ENCODE measurements at regions not wholly inside any gene's neighbourhood (a gene's known extent, or its start where the extent isn't known, plus 50 kb on each side); places are given as distances from the start of the nearest gene placed in this dataset.

- TF ChIP-seq POLR2A (IDR thresholded peaks at IDR 0.05) (no peak), POLR2AphosphoS5 (IDR thresholded peaks at IDR 0.05) (no peak), CTCF (IDR thresholded peaks at IDR 0.05 in 8 of 11, conservative IDR thresholded peaks at IDR 0.05 in 3 of 11) (no peak)
- WGBS, 5 donors = 82 to 96% (median 94%) methylated on average over 1 of the region's 1 CpG
- Histone ChIP-seq H3K36me3 (no peaks in the 10 kb centered on the region), H3K4me3 (no peak overlapping the region), H3K4me1 (peaks cover 0 to 11% (median 3%) of the 10 kb centered on the region in 6 donors), H3K9me3 (no peaks in the 10 kb centered on the region), H3K27ac (no peak overlapping the region), H3K27me3 (replicated peaks in 1 of 7) (no peaks in the 10 kb centered on the region)
- no peak for DNase-seq
- intact Hi-C loops (cut with DNase I; ENCODE audit: low total_unique reads) = no loop called here
Observed at GRCh38 chr7:17057143-17057509, 175.3 kb upstream of the AGR3 start.

- TF ChIP-seq POLR2AphosphoS5 (IDR thresholded peaks at IDR 0.05) = no peak
- TF ChIP-seq POLR2A (IDR thresholded peaks at IDR 0.05) = no peak
- no peak for TF ChIP-seq CTCF (IDR thresholded peaks at IDR 0.05 in 8 of 11, conservative IDR thresholded peaks at IDR 0.05 in 3 of 11)
- H3K9me3 ChIP-seq = no peaks in the 10 kb centered on the region
- peak overlapping the region in 2 of 8 donors; percentile 16 to 42 for H3K27ac ChIP-seq
- H3K27me3 ChIP-seq (replicated peaks in 1 of 7) = no peaks in the 10 kb centered on the region
- no peak overlapping the region for H3K4me3 ChIP-seq
- H3K4me1 ChIP-seq = peaks cover 0 to 11% (median 3%) of the 10 kb centered on the region in 6 donors
- H3K36me3 ChIP-seq = no peaks in the 10 kb centered on the region
- intact Hi-C loops (cut with DNase I; ENCODE audit: low total_unique reads) = no loop called here
- WGBS, 5 donors = 16 to 22% (median 17%) methylated on average over 1 of the region's 1 CpG
- DNase-seq = no peak
Observed at GRCh38 chr7:17058568-17058967, 176.8 kb upstream of the AGR3 start.

- Histone ChIP-seq H3K36me3 (no peaks in the 10 kb centered on the region), H3K27me3 (replicated peaks in 1 of 7) (no peaks in the 10 kb centered on the region), H3K4me1 (peaks cover 0 to 11% (median 3%) of the 10 kb centered on the region in 6 donors), H3K27ac (no peak overlapping the region), H3K9me3 (no peaks in the 10 kb centered on the region), H3K4me3 (no peak overlapping the region)
- intact Hi-C loops (cut with DNase I; ENCODE audit: low total_unique reads) = no loop called here
- TF ChIP-seq POLR2AphosphoS5 (IDR thresholded peaks at IDR 0.05) = no peak
- TF ChIP-seq POLR2A (IDR thresholded peaks at IDR 0.05) = no peak
- no peak for TF ChIP-seq CTCF (IDR thresholded peaks at IDR 0.05 in 8 of 11, conservative IDR thresholded peaks at IDR 0.05 in 3 of 11)
- WGBS, 5 donors = 81 to 89% (median 84%) methylated on average over 3 of the region's 3 CpGs
- DNase-seq = no peak
Observed at GRCh38 chr7:17060051-17060450, 178.3 kb upstream of the AGR3 start.

GRCh38 chr7:17061443-17061842 is 179.7 kb upstream of the AGR3 start:
- H3K4me1 ChIP-seq = peaks cover 0 to 11% (median 3%) of the 10 kb centered on the region in 6 donors
- no peaks in the 10 kb centered on the region for H3K9me3 ChIP-seq
- H3K27ac ChIP-seq = no peak overlapping the region
- TF ChIP-seq POLR2A (IDR thresholded peaks at IDR 0.05) = no peak
- DNase-seq = no peak
- WGBS, 5 donors = 88 to 94% (median 92%) methylated on average over 2 of the region's 2 CpGs
- intact Hi-C loops (cut with DNase I; ENCODE audit: low total_unique reads) = no loop called here
- no peak overlapping the region for H3K4me3 ChIP-seq
- H3K27me3 ChIP-seq (replicated peaks in 1 of 7) = no peaks in the 10 kb centered on the region
- no peaks in the 10 kb centered on the region for H3K36me3 ChIP-seq

All from spleen (tissue), 11 donors.